Panc1 (cell line): ENCODE measurements at regions not wholly inside any gene's neighbourhood (a gene's known extent, or its start where the extent isn't known, plus 50 kb on each side); places are given as distances from the start of the nearest gene placed in this dataset.

Source experiments
- ATAC-seq: fragments of 200-7000 bp; cut with Tn5 transposase; 2 replicates; pipeline ENCODE4 v1.9.1; 2020; ENCODE audit warnings: mild to moderate bottlenecking, moderate library complexity
- BruUV-seq: library from RNA; stranded (reverse); fragments of 400-500 nt; replicated peaks from 2 replicates; lab custom pipeline; 2021; lab: Mats Ljungman, UMichigan
- CTCF ChIA-PET: fragments of 300-600 bp; sonication (Branson Sonifier 250); formaldehyde crosslinking; loops from one replicate; lab custom pipeline; 2022; ENCODE audit warnings: antibody characterized with exemption; lab: Charles Lee
- POLR2A ChIA-PET: fragments of 300-600 bp; sonication (Branson Sonifier 250); formaldehyde crosslinking; loops from one replicate; lab custom pipeline; 2022; ENCODE audit warnings: antibody characterized with exemption; lab: Charles Lee
- DNase-seq: peaks from one replicate; pipeline ENCODE4 v3.0.0-alpha.2; 2010; ENCODE audit warnings: low read depth, low spot score
- H3K27ac ChIP-seq: 2 replicates; pipeline ENCODE4 v1.5.1; 2011; ENCODE audit warnings: mild to moderate bottlenecking, low read length, inconsistent platforms
- H3K27me3 ChIP-seq: fragments of 200-500 bp; sonication (Bioruptor generic); 2 replicates; pipeline ENCODE4 v1.6.0; 2014; ENCODE audit warnings: low read length, inconsistent platforms; ENCODE audit not compliant: control insufficient read depth, insufficient read depth
- H3K36me3 ChIP-seq: fragments of 200-500 bp; sonication (Bioruptor generic); 2 replicates; pipeline ENCODE4 v1.5.1; 2014; ENCODE audit warnings: inconsistent platforms, mild to moderate bottlenecking, low read length, moderate library complexity; ENCODE audit not compliant: control insufficient read depth, insufficient read depth
- H3K4me1 ChIP-seq: 2 replicates; pipeline ENCODE4 v1.5.1; 2011; ENCODE audit warnings: inconsistent platforms, mild to moderate bottlenecking, low read length, moderate library complexity; ENCODE audit not compliant: control insufficient read depth, insufficient read depth
- H3K4me3 ChIP-seq, 2 experiments: 2 replicates each; pipeline ENCODE4 v1.5.1; 2011 to 2012; ENCODE audit warnings: low read depth in 2 of 2, low read length in 2 of 2, mild to moderate bottlenecking in 2 of 2, inconsistent platforms in 1 of 2, moderate library complexity in 1 of 2
- H3K9me3 ChIP-seq: fragments of 200-500 bp; sonication (Bioruptor generic); 2 replicates; pipeline ENCODE4 v1.5.1; 2014; ENCODE audit warnings: low read depth, mild to moderate bottlenecking, inconsistent platforms, low read length, moderate library complexity; ENCODE audit not compliant: control insufficient read depth, insufficient read depth
- CTCF ChIP-seq: fragments of 450-650 bp; IDR thresholded peaks from 2 replicates; pipeline ENCODE4 v1.5.1; 2017; ENCODE audit warnings: mild to moderate bottlenecking
- POLR2AphosphoS5 ChIP-seq: IDR thresholded peaks from 2 replicates; pipeline ENCODE4 v1.6.1; 2012; ENCODE audit warnings: mild to moderate bottlenecking, low read depth, low read length, moderate library complexity
- REST ChIP-seq, 2 experiments: IDR thresholded peaks; 2 replicates each; pipeline ENCODE4 v1.6.1; 2011 to 2012; ENCODE audit warnings: low read depth in 2 of 2, control low read depth in 1 of 2, low read length in 1 of 2, mild to moderate bottlenecking in 1 of 2, moderate library complexity in 1 of 2; ENCODE audit not compliant: insufficient read depth in 1 of 2
- SIN3A ChIP-seq: IDR thresholded peaks from 2 replicates; pipeline ENCODE4 v1.6.1; 2012; ENCODE audit warnings: low read depth, mild to moderate bottlenecking, low read length, moderate library complexity, borderline replicate concordance; ENCODE audit not compliant: insufficient read depth
- TCF7L2 ChIP-seq: IDR thresholded peaks from 2 replicates; pipeline ENCODE4 v1.6.1; 2011; ENCODE audit warnings: mild to moderate bottlenecking, low read depth, low read length, inconsistent platforms
- in situ Hi-C: cut with HindIII; loops from 2 replicates; pipeline ENCODE4 v1.10.0; 2016; ENCODE audit warnings: low sequenced_read_pairs, low pct_unique_long_range_greater_than_20kb
- intact Hi-C: fragments of 100-400 bp; cut with micrococcal nuclease; formaldehyde crosslinking; loops from one replicate; pipeline ENCODE4 v1.10.0; 2022; ENCODE audit not compliant: unreplicated experiment

DNA sequence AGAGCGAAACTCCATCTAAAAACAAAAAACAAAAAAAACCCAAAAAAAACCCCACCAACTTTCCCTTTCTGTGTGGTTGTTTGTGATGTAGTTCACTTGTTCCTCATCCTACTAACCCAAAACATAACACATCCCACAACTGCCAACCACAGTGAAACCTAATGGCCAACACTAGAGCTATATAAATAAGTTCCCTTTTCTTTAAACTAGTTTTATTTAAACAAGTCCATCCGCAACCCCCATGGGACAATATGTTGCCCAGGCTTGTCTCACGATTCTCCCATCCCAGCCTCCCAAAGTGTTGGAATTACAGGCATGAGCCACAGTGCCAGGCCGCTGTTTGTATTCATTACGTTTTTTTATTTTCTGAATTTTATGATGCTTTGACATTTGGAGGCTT lies 71.2 kb upstream of the ADGRE5 start:
- DNase-seq: no peak
- TF ChIP-seq TCF7L2: no peak
- TF ChIP-seq REST (IDR thresholded peaks at IDR 0.05; ENCODE audit: insufficient read depth in 1 of 2, low read depth in 2 of 2, low read length in 1 of 2): no peak
- TF ChIP-seq CTCF: no peak
- TF ChIP-seq POLR2AphosphoS5: no peak
- no peak for TF ChIP-seq SIN3A
- H3K27ac ChIP-seq: no peak overlapping the region
- no peaks in the 10 kb centered on the region for H3K9me3 ChIP-seq
- no peaks in the 10 kb centered on the region for H3K4me1 ChIP-seq
- intact Hi-C loops (no loop called here), in situ Hi-C loops (no loop called here)
- no peaks in the 10 kb centered on the region for H3K36me3 ChIP-seq
- no peaks in the 10 kb centered on the region for H3K27me3 ChIP-seq
- BruUV-seq: no TSS peak
- CTCF ChIA-PET: no interaction called here
- POLR2A ChIA-PET: no interaction called here
- H3K4me3 ChIP-seq: no peak overlapping the region
- no peak for ATAC-seq

DNA sequence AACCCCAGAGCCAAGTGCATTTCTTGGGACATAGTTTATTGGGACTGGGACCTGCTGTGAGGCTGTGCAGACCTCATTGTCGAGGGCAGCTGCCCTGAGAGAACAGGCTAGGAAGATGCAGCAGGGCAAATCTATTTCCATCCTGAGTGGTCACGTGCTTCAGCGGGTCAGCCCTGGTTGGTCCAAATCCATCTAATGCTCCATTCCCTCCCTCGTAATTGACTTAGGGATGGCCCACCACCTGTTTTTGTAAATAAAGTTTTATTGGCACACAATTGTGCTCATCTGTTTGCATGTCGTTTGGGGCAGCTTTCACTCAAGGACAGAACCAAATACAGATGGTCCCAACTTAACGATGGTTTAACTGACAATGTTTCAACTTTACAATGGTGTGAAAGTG lies 75.5 kb upstream of the ADGRE5 start:
- no peak overlapping the region for H3K27ac ChIP-seq
- no peaks in the 10 kb centered on the region for H3K4me1 ChIP-seq
- no peak overlapping the region for H3K4me3 ChIP-seq
- H3K36me3 ChIP-seq: no peaks in the 10 kb centered on the region
- no peaks in the 10 kb centered on the region for H3K9me3 ChIP-seq
- in situ Hi-C loops: no loop called here
- POLR2A ChIA-PET: no interaction called here
- H3K27me3 ChIP-seq: no peaks in the 10 kb centered on the region
- CTCF ChIA-PET: interaction anchor here (0.6 kb wide), 1 partner anchor 32 kb away, joined by 5 read pairs; no protein-coding TSS in a partner anchor
- intact Hi-C loops: no loop called here
- DNase-seq (no peak), ATAC-seq (no peak)
- no TSS peak for BruUV-seq
- no peak for TF ChIP-seq REST (IDR thresholded peaks at IDR 0.05; ENCODE audit: insufficient read depth in 1 of 2, low read depth in 2 of 2, low read length in 1 of 2)
- no peak for TF ChIP-seq CTCF
- TF ChIP-seq TCF7L2: no peak
- no peak for TF ChIP-seq SIN3A
- TF ChIP-seq POLR2AphosphoS5: no peak
